ENCODE measurements at regions not wholly inside any gene's neighbourhood (a gene's known extent, or its start where the extent isn't known, plus 50 kb on each side); places are given as distances from the start of the nearest gene placed in this dataset.

DNA sequence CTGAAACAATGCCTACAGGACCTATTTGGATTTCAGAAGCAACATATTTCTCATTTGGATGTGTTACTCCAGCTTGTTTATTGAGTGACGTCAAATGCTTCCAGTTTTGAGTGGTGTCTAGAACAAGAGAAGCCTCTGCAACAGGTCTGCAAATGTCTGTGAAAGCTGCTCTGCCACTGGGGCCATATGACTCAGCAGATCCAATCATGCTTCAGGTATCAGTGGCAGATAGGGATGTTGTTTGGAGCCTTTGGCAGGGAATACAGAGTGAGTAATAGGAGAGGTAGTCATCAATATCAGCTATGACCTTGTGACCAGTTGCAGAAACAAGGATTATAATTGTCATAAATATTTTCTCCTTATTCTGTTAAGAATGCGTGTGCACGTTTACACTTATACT is 141.1 kb upstream of the ZXDA start:
- no peak overlapping the region for H3K27ac ChIP-seq
- no peaks in the 10 kb centered on the region for H3K4me1 ChIP-seq
- 38% methylated on average over 3 of the region's 3 CpGs for WGBS (ENCODE audit: insufficient coverage, low coverage, low lambda C conversion rate, missing lambda C conversion rate)
- H3K4me3 ChIP-seq: no peak overlapping the region
- ATAC-seq (peak in 1 of 4 donors; percentile 50), DNase-seq (no peak)
- H3K27me3 ChIP-seq: no peaks in the 10 kb centered on the region
- peaks cover 0 to 3% (median 0%) of the 10 kb centered on the region in 4 donors for H3K9me3 ChIP-seq
- no peaks in the 10 kb centered on the region for H3K36me3 ChIP-seq
- TF ChIP-seq, protein P1, sequence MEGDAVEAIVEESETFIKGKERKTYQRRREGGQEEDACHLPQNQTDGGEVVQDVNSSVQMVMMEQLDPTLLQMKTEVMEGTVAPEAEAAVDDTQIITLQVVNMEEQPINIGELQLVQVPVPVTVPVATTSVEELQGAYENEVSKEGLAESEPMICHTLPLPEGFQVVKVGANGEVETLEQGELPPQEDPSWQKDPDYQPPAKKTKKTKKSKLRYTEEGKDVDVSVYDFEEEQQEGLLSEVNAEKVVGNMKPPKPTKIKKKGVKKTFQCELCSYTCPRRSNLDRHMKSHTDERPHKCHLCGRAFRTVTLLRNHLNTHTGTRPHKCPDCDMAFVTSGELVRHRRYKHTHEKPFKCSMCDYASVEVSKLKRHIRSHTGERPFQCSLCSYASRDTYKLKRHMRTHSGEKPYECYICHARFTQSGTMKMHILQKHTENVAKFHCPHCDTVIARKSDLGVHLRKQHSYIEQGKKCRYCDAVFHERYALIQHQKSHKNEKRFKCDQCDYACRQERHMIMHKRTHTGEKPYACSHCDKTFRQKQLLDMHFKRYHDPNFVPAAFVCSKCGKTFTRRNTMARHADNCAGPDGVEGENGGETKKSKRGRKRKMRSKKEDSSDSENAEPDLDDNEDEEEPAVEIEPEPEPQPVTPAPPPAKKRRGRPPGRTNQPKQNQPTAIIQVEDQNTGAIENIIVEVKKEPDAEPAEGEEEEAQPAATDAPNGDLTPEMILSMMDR (IDR thresholded peaks at IDR 0.05): no peak
- no peak for TF ChIP-seq POLR2A (IDR thresholded peaks at IDR 0.05)
- intact Hi-C loops (cut with DNase I): no loop called here

DNA sequence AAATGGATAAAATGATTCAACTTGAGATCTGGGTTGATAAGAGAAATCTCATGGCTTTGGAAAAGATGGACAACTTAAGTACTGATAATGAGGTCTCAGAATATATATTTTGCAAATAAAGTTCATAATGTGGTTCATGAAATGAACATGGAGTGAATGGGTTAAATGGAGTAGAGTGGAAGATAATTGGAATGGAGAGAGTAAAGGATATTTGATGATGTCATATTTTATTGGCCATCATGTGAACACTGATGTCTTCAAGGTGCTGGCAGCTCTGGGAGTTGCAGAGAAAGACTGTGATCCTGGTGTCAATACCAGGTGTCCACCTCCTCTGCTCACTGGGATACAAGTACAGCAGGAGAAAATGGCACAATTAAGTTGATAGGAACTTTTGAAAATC is 133.9 kb upstream of the ZXDA start:
- no peak for TF ChIP-seq POLR2A (IDR thresholded peaks at IDR 0.05)
- TF ChIP-seq, protein P1 (IDR thresholded peaks at IDR 0.05): no peak
- Histone ChIP-seq H3K27me3 (no peaks in the 10 kb centered on the region), H3K9me3 (peaks cover 0 to 3% (median 0%) of the 10 kb centered on the region in 4 donors), H3K4me3 (no peak overlapping the region), H3K4me1 (no peaks in the 10 kb centered on the region), H3K36me3 (no peaks in the 10 kb centered on the region), H3K27ac (no peak overlapping the region)
- ATAC-seq (no peak), DNase-seq (no peak)
- intact Hi-C loops (cut with DNase I): no loop called here

DNA sequence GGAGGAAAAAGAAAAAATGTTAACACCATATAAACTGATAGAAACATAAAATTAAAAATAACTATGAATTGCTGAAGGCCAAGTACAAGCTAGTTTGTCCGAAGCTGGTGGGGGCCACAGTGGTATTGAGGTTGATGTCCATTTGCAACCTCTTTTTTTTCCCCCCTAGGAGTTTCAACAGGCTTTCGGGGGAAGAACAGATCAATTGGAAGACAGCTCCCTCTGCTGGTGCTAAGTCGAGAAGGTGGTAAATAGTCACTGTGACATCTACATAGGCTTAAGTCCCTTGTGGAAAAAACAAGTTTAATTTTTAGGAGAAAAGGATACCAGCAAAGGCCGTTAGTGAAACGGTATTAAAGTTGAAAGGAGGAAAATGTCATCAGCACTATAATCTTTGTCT is 115.7 kb upstream of the ZXDA start:
- Histone ChIP-seq H3K4me1 (no peaks in the 10 kb centered on the region), H3K27ac (no peak overlapping the region), H3K36me3 (no peaks in the 10 kb centered on the region), H3K9me3 (no peaks in the 10 kb centered on the region), H3K27me3 (no peaks in the 10 kb centered on the region), H3K4me3 (no peak overlapping the region)
- no peak for TF ChIP-seq POLR2A (IDR thresholded peaks at IDR 0.05)
- TF ChIP-seq, protein P1 (IDR thresholded peaks at IDR 0.05): peak; percentile 40 to 70 (median 68)
- DNase-seq (no peak), ATAC-seq (peak; percentile 64 to 81 (median 74))
- intact Hi-C loops (cut with DNase I): no loop called here
- WGBS (ENCODE audit: insufficient coverage, low coverage, low lambda C conversion rate, missing lambda C conversion rate): 1% methylated on average over 5 of the region's 5 CpGs

DNA sequence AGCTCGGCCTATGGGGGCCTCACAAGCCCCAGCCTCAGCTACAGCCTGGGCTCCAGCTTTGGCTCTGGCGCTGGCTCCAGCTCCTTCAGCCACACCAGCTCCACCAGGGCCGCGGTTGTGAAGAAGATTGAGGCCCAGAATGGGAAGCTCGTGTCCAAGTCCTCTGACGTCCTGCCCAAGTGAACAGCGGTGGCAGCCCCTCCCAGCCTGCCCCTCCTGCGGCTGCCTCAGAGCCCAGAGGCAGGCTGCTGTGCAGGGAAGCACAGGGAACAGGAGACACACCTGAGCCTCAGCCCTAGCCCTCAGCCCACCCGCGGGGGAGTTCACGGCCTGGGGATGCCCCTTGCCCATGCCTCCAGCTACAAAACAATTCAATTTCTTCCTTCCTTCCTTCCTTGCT is 75.7 kb upstream of the ZXDA start:
- TF ChIP-seq, protein P1 (IDR thresholded peaks at IDR 0.05): no peak
- no peak for TF ChIP-seq POLR2A (IDR thresholded peaks at IDR 0.05)
- Histone ChIP-seq H3K36me3 (no peaks in the 10 kb centered on the region), H3K4me3 (no peak overlapping the region), H3K4me1 (no peaks in the 10 kb centered on the region), H3K9me3 (no peaks in the 10 kb centered on the region), H3K27ac (no peak overlapping the region), H3K27me3 (no peaks in the 10 kb centered on the region)
- intact Hi-C loops (cut with DNase I): no loop called here
- ATAC-seq: no peak
- DNase-seq: no peak
- WGBS (ENCODE audit: insufficient coverage, low coverage, low lambda C conversion rate, missing lambda C conversion rate): no CpG with 5 or more reads among the region's 11 CpGs

DNA sequence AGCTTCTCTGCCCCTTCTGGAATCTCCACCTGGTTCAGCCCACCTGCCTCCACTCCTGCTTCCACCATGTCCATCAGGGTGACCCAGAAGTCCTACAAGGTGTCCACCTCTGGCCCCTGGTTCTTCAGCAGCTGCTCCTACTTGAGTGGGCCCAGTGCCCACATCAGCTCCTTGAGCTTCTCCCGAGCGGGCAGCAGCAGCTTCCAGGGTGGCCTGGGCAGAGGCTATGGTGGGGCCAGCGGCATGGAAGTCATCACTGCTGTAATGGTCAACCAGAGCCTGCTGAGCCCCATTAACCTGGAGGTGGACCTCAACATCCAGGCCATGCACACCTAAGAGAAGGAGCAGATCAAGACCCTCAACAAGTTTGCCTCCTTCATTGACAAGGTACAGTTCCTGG is 74.4 kb upstream of the ZXDA start:
- H3K36me3 ChIP-seq: no peaks in the 10 kb centered on the region
- TF ChIP-seq POLR2A (IDR thresholded peaks at IDR 0.05): no peak
- TF ChIP-seq, protein P1 (IDR thresholded peaks at IDR 0.05): no peak
- WGBS (ENCODE audit: insufficient coverage, low coverage, low lambda C conversion rate, missing lambda C conversion rate): 17% methylated on average over 1 of the region's 3 CpGs
- no peaks in the 10 kb centered on the region for H3K9me3 ChIP-seq
- no peaks in the 10 kb centered on the region for H3K27me3 ChIP-seq
- H3K4me3 ChIP-seq: no peak overlapping the region
- no peak overlapping the region for H3K27ac ChIP-seq
- ATAC-seq (no peak), DNase-seq (no peak)
- H3K4me1 ChIP-seq: no peaks in the 10 kb centered on the region
- intact Hi-C loops (cut with DNase I): no loop called here
